ELR (cell line): ENCODE measurements at regions not wholly inside any gene's neighbourhood (a gene's known extent, or its start where the extent isn't known, plus 50 kb on each side); places are given as distances from the start of the nearest gene placed in this dataset.
"Not testable (repeated sequence)": the region's sequence is repeated elsewhere in the genome, so short reads cannot be mapped to it uniquely, and the experiment has no call there.

Experiments used
- DNase-seq: peaks from one replicate; pipeline ENCODE4 v3.0.0-alpha.2; 2015; ENCODE audit warnings: low read depth

DNA sequence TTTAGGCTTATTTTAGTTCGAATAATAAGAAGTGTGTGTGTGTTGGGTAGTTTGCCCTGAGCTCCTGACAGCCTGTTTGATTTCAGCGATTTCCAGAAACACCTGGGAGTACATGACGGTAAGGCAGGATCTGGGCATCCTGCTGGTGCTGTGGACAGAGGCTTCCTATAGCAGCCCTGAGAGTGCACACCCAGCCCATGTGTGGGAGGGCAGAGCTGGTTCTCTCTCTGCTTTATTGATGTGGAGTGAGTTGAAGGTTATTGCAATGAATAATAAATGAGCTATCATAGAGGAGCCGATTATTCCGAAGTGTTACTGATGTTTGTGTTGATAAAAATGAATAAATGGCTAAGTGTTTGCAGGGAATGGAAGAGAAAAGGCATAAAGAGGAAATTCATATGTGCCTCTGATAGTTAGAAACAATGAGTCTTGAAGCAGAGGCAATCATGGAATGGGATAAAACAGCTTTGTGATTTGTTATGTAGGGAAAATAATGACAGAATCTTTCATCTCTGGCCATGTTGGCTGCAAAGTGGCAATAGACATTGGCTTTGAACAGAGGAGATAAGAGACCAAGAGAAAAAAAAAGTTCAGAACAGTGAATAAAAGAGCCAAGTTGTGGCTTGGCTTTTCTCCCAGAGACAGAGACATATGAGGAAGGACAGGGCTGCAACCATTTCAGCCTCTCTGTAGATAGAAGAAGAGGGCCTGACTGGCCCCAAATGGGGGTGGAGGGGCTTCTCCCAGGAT is 166.2 kb upstream of the CHD6 start:
- no peak for DNase-seq

- no peak for DNase-seq
Measured at GRCh38 chr20:41783423-41784208, 165.4 kb upstream of the CHD6 start.

DNA sequence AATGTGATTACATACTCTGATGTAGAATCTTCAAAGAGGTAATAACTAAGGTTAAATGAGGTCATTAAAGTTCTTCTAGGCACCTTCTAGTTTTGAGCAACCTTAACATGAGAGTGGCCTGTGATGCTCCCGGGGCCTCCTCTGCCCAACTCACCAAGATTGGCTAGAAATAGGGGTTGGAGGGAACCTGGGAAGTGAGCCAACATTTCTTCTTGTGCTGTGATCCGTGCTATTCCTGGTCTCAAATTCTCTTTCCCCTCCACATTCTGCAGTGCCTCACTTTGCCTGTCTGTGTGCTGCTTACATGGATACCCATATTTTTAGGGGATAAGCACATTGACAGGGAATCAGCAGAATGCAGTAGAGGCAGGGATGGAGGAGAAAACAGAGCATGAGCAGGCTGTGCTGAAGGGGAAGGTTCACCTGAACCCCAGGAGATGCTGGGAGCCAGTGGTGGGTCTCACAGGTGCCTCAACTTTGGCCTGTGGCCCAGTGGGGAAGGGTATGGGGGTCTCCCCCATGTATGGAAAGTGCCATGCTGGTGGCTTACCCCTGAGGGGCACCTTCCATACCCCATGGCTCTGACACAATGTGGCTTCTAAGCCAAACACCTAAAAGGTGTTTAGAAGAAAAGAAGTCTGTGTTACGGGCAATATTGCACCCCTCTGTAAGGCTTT is 164.7 kb upstream of the CHD6 start:
- no peak for DNase-seq

- DNase-seq: no peak
Measured at GRCh38 chr20:41782255-41782654, 164.1 kb upstream of the CHD6 start.

DNA sequence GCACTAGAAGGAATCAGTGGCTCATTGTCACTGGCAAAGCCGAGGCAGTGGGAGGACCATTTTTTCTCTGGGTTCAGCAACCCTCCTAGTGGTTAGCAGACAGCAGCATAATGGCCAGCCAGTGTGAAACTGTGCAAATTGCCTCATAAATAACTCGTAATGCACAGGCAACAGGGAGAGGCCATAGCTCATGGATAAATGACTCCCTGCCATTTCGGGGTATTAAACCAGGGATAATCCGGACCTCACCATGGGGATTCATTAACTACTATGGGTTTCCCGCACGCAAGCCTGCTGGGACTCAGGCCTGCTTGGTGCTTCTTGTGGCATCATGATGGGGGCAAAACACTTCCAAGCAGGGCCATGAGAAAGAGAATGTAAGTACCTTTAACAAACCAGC is 158.2 kb upstream of the CHD6 start:
- no peak for DNase-seq

DNA sequence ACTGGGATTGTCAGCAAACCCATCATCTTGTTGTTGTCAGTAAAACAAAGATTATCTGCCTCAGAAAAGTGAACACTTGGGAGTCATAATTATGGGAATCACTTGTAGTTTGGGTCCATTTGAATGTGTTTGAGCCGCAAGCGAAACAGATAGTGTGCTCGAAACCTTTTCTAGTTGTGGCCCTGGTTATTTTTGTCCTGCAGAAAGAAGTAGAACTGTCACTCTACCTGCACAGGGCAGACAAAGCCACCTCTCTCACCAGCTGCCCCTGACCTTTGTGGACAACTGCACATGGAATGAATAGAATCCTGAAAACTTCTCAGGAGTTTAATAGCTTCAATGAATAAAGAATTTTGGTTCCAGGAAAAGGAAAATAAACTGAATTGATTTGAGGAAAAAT is 156.1 kb upstream of the CHD6 start:
- no peak for DNase-seq

DNA sequence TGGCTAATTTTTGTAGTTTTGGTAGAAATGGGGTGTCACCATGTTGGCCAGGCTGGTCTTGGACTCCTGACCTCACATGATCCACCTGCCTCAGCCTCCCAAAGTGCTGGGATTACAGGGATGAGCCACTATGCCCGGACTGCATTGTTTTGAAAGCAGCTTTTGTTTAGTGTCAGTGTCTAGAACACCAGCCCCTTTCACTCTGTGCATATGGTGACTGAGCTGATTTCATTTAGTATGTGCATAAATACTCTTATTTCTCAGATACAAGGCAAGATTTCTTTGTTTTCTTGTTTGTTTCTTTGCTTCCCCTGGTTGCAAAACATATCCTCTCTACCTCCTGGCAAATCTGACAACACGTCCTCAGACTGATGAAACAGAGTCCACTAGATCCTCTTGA is 152.8 kb upstream of the CHD6 start:
- no peak for DNase-seq

- no peak for DNase-seq
Measured at GRCh38 chr20:41770427-41770826, 152.2 kb upstream of the CHD6 start.

GRCh38 chr20:41769592-41770018 is 151.4 kb upstream of the CHD6 start:
- no peak for DNase-seq

DNA sequence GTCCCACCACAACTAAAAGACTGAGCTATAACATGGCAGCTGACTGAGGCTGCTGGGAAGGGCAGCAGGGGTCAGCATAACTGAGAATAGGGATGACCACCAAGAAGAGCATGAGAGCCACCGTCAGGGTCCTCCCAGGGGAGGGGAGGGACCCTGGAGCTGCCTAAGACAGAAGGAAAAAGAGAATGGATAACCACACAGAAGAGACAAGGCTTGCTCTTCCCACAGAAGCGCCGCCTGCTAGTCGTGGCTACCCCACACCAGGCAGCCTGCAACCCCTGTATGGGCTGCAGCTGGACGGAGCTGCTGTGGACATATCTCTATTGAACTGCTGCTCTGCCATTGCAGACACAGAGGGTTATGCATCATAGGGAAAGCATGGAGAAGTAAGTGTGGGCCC is 132.0 kb upstream of the CHD6 start:
- DNase-seq: no peak

- no peak for DNase-seq
Measured at GRCh38 chr20:41748756-41749582, 130.8 kb upstream of the CHD6 start.

GRCh38 chr20:41748051-41748450 is 129.9 kb upstream of the CHD6 start:
- DNase-seq: no peak

GRCh38 chr20:41747226-41747625 is 129.0 kb upstream of the CHD6 start:
- no peak for DNase-seq

GRCh38 chr20:41746635-41747034 is 128.5 kb upstream of the CHD6 start:
- DNase-seq: no peak

- peak; percentile 62 for DNase-seq
Measured at GRCh38 chr20:41738604-41739206, 120.5 kb upstream of the CHD6 start.

DNA sequence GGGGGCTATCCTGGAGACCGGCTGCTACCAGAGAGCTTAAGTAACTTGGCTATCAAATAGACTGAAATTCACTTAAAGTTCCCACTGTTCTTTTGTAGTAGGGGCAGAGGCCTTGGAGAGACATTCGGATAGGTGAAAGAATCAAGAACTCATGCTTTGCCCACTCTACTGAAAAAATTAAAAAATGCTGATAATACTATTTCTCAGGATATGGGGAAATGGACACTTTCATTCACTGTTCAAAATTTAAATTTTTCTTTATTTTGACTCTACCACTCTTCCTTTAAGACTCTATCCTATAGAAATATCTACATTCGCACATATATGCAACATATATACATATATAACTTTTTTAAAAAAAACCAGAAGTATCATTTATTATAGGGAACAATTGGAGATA is 117.8 kb upstream of the CHD6 start:
- DNase-seq: no peak

DNA sequence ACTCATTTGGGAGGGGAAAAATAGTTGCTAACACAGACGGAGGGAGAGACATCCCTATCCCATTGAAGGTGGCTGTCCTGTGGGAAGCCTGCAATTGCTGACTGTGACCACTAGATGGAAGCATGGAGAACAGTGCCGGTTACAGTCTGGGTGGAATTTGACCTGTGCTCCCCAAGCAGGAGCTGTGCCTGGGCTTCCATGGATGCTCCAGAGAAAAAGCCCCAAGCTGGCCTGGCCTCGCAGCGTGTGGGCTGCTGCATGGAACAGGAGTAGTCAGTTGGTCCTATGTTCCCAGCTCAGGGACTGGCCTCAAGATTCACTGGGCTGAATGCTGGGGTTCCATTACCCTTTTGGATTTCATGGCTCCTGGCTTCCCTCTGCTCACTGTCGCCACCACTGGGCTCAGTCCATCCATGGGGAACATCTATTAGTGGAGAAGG is 116.3 kb upstream of the CHD6 start:
- DNase-seq: peak; percentile 58

DNA sequence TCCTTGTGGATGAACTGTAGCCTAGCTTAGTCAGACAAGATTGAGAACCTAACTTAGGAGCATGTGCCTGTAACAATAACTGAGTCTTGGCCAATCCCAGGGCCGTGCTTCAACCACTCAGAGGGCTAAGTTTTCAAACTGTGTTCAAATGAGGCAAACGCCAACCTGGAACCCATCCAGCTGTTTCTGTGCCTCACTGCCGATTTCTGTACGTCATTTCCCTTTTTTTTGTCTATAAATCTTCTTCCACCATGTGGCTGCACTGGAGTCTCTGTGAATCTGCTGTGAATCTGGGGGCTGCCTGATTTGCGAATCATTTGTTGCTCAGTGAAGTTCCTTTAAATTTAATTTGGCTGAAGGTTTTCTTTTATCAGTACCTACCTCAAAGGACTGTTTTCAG is 115.0 kb upstream of the CHD6 start:
- no peak for DNase-seq

DNA sequence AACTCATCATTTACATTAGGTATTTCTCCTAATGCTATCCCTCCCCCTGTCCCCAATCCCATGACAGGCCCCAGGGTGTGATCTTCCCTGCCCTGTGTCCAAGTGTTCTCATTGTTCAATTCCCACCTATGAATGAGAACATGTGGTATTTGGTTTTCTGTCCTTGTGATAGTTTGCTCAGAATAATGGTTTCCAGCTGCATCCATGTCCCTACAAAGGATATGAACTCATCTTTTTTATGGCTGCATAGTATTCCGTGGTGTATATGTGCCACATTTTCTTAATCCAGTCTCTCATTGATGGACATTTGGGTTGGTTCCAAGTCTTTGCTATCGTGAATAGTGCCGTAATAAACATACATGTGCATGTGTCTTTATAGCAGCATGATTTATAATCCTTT is 113.0 kb upstream of the CHD6 start:
- DNase-seq: not testable (repeated sequence)

DNA sequence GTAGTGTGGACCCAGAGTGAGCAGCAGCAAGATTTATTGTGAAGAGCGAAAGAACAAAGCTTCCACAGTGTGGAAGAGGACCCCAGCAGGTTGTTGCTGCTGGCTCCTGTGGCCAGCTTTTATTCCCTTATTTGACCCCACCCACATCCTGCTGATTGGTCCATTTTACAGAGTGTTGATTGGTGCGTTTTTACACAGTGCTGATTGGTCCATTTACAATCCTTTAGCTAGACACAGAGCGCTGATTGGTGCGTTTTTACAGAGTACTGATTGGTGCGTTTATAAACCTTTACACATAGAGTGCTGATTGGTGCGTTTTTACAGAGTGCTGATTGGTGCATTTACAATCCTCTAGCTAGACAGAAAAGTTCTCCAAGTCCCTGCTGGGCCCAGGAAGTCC is 109.5 kb upstream of the CHD6 start:
- DNase-seq: not testable (repeated sequence)

DNA sequence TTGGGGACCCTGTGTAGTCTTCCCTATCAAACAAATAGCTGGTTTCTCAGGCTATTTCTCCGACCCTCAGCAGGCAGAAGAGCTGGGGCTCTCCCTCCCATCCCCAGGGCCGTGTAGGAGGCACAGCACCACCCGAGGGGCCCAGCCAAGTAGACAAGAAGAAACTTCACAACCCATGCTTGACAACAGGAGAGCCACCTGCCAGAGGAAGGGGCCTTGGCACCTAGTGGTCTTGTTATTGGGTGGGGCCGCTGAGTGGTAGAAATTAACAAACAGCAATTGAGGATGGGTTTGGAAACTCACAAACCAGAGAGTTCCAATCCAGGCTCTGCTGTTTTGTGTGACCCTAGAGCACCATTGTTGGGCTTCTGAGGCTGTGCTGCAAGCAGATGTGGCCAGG is 108.5 kb upstream of the CHD6 start:
- DNase-seq: no peak

- DNase-seq: no peak
Measured at GRCh38 chr20:41719151-41719550, 101.0 kb upstream of the CHD6 start.
